Fibroblast of lung (primary cell): ENCODE measurements at regions not wholly inside any gene's neighbourhood (a gene's known extent, or its start where the extent isn't known, plus 50 kb on each side); places are given as distances from the start of the nearest gene placed in this dataset.

ENCODE experiments used
- DNase-seq, 2 donors: peaks; one replicate each; pipeline versions ENCODE4 v3.0.0 to v3.0.0-alpha.2; 2010; ENCODE audit warnings: low read depth in 2 of 2
- H2AFZ ChIP-seq: 2 replicates; pipeline ENCODE4 v1.5.1; 2012; ENCODE audit warnings: low read length, control low read depth, inconsistent platforms
- H3K27ac ChIP-seq: 2 replicates; pipeline ENCODE4 v1.5.1; 2011; ENCODE audit warnings: low read length, control low read depth; ENCODE audit not compliant: insufficient read depth
- H3K27me3 ChIP-seq: 2 replicates; pipeline ENCODE4 v1.5.1; 2011; ENCODE audit warnings: mild to moderate bottlenecking, low read length; ENCODE audit not compliant: control insufficient read depth, insufficient read depth
- H3K36me3 ChIP-seq: 2 replicates; pipeline ENCODE4 v1.5.1; 2011; ENCODE audit warnings: low read length; ENCODE audit not compliant: control insufficient read depth, insufficient read depth
- H3K4me1 ChIP-seq: 2 replicates; pipeline ENCODE4 v1.5.1; 2011; ENCODE audit warnings: low read length; ENCODE audit not compliant: control insufficient read depth, insufficient read depth; ENCODE audit errors: extremely low read depth
- H3K4me2 ChIP-seq: 2 replicates; pipeline ENCODE4 v1.5.1; 2011; ENCODE audit warnings: low read length, control low read depth; ENCODE audit not compliant: insufficient read depth; ENCODE audit errors: extremely low read depth
- H3K4me3 ChIP-seq, 4 experiments: fragments of 200-600 bp in 1 of 4; sonication (generic) in 1 of 4; replicated peaks in 1 of 4; 2 replicates each; pipeline ENCODE4 v1.5.1; 2011 to 2016; ENCODE audit warnings: low read length in 4 of 4, low read depth in 3 of 4, mild to moderate bottlenecking in 3 of 4, control low read depth in 2 of 4, inconsistent platforms in 1 of 4, mixed read lengths in 1 of 4; ENCODE audit not compliant: insufficient read depth in 1 of 4; ENCODE audit errors: control extremely low read depth in 1 of 4
- H3K79me2 ChIP-seq: 2 replicates; pipeline ENCODE4 v1.5.1; 2012; ENCODE audit warnings: mild to moderate bottlenecking, low read length, inconsistent platforms; ENCODE audit not compliant: control insufficient read depth, insufficient read depth
- H3K9ac ChIP-seq: 2 replicates; pipeline ENCODE4 v1.5.1; 2011; ENCODE audit warnings: mild to moderate bottlenecking, low read length, control low read depth; ENCODE audit not compliant: insufficient read depth
- H3K9me3 ChIP-seq: 2 replicates; pipeline ENCODE4 v1.5.1; 2012; ENCODE audit warnings: low read depth, low read length; ENCODE audit not compliant: control insufficient read depth, insufficient read depth
- H4K20me1 ChIP-seq: 2 replicates; pipeline ENCODE4 v1.5.1; 2011; ENCODE audit warnings: low read length; ENCODE audit not compliant: control insufficient read depth, insufficient read depth; ENCODE audit errors: extremely low read depth
- CTCF ChIP-seq, 2 donors: IDR thresholded peaks in 1 of 2; conservative IDR thresholded peaks in 1 of 2; 1 replicate in 1 of 2; 2 replicates in 1 of 2; pipeline ENCODE4 v1.5.1; 2011 to 2012; ENCODE audit warnings: low read length in 2 of 2, control low read depth in 1 of 2, inconsistent platforms in 1 of 2, low read depth in 1 of 2, mild to moderate bottlenecking in 1 of 2
- EZH2 ChIP-seq: IDR thresholded peaks from 2 replicates; pipeline ENCODE4 v1.5.1; 2012; ENCODE audit warnings: low read length, control low read depth, mild to moderate bottlenecking; ENCODE audit errors: missing control alignments

GRCh38 chr1:17907999-17908398 is 152.9 kb downstream of the ACTL8 start:
- Histone ChIP-seq H3K4me2 (no peak overlapping the region), H3K4me3 (no peak overlapping the region), H3K9ac (no peak overlapping the region), H3K27ac (no peak overlapping the region), H3K9me3 (no peaks in the 10 kb centered on the region), H2AFZ (no peak overlapping the region), H3K4me1 (no peaks in the 10 kb centered on the region), H3K36me3 (no peaks in the 10 kb centered on the region), H4K20me1 (no peaks in the 10 kb centered on the region), H3K27me3 (no peaks in the 10 kb centered on the region), H3K79me2 (no peaks in the 10 kb centered on the region)
- no peak for TF ChIP-seq EZH2
- TF ChIP-seq CTCF (conservative IDR thresholded peaks at IDR 0.05 in 1 of 2, IDR thresholded peaks at IDR 0.05 in 1 of 2; ENCODE audit: low read depth in 1 of 2, low read length in 2 of 2) = no peak
- DNase-seq = no peak

GRCh38 chr1:17908945-17909344 is 153.8 kb downstream of the ACTL8 start:
- no peaks in the 10 kb centered on the region for H4K20me1 ChIP-seq
- no peak overlapping the region for H3K27ac ChIP-seq
- H3K36me3 ChIP-seq = no peaks in the 10 kb centered on the region
- TF ChIP-seq EZH2 = no peak
- TF ChIP-seq CTCF (conservative IDR thresholded peaks at IDR 0.05 in 1 of 2, IDR thresholded peaks at IDR 0.05 in 1 of 2; ENCODE audit: low read depth in 1 of 2, low read length in 2 of 2) = no peak
- no peaks in the 10 kb centered on the region for H3K27me3 ChIP-seq
- H3K4me3 ChIP-seq = no peak overlapping the region
- no peaks in the 10 kb centered on the region for H3K79me2 ChIP-seq
- no peaks in the 10 kb centered on the region for H3K9me3 ChIP-seq
- no peak for DNase-seq
- no peak overlapping the region for H2AFZ ChIP-seq
- no peaks in the 10 kb centered on the region for H3K4me1 ChIP-seq
- H3K4me2 ChIP-seq = no peak overlapping the region
- no peak overlapping the region for H3K9ac ChIP-seq

GRCh38 chr1:17909634-17910033 is 154.5 kb downstream of the ACTL8 start:
- TF ChIP-seq EZH2 (no peak), CTCF (conservative IDR thresholded peaks at IDR 0.05 in 1 of 2, IDR thresholded peaks at IDR 0.05 in 1 of 2; ENCODE audit: low read depth in 1 of 2, low read length in 2 of 2) (peak; percentile 46 to 62)
- H3K9me3 ChIP-seq = no peaks in the 10 kb centered on the region
- H3K4me3 ChIP-seq = no peak overlapping the region
- no peak overlapping the region for H3K4me2 ChIP-seq
- no peaks in the 10 kb centered on the region for H3K36me3 ChIP-seq
- peaks cover 5% of the 10 kb centered on the region for H3K27me3 ChIP-seq
- no peak overlapping the region for H3K9ac ChIP-seq
- no peaks in the 10 kb centered on the region for H4K20me1 ChIP-seq
- H2AFZ ChIP-seq = no peak overlapping the region
- no peaks in the 10 kb centered on the region for H3K4me1 ChIP-seq
- peak; percentile 3 to 43 for DNase-seq
- H3K79me2 ChIP-seq = no peaks in the 10 kb centered on the region
- H3K27ac ChIP-seq = no peak overlapping the region
